ENCODE measurements at regions not wholly inside any gene's neighbourhood (a gene's known extent, or its start where the extent isn't known, plus 50 kb on each side); places are given as distances from the start of the nearest gene placed in this dataset.

DNA sequence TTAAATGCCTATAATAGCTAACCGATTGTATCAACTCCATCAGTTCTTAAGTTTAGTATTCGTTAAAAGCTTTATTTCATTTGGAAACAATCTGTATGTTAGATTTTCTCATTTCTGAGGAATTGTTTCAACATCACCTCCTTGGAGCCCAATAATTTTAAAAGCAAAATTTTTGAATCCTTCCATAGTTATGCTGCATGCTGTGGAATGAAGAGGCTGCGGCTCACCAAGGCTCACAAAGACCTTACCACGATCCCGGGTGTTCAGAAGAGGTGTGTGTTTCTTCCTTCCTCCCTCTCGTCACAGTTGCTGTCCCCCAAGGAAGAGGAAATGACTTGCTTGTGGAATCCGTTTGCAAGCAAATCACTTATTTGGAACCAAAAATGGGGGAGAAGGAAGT, 143.8 kb downstream of the FGF1 start:
- ATAC-seq: no peak
- TF ChIP-seq ZFP30 (CRISPR knock-in tag; IDR thresholded peaks at IDR 0.05): no peak
- TF ChIP-seq PATZ1 (CRISPR knock-in tag; IDR thresholded peaks at IDR 0.05; ENCODE audit: borderline replicate concordance): no peak
- TF ChIP-seq ZNF8 (CRISPR knock-in tag; IDR thresholded peaks at IDR 0.05): no peak
- TF ChIP-seq BACH2 (CRISPR knock-in tag; IDR thresholded peaks at IDR 0.05; ENCODE audit: borderline replicate concordance): no peak
- no peak for TF ChIP-seq PPARA (CRISPR knock-in tag; IDR thresholded peaks at IDR 0.05; ENCODE audit: borderline replicate concordance)
- TF ChIP-seq ISL1 (CRISPR knock-in tag; IDR thresholded peaks at IDR 0.05): no peak
- TF ChIP-seq ARNTL (CRISPR knock-in tag; IDR thresholded peaks at IDR 0.05; ENCODE audit: borderline replicate concordance, low read depth): no peak
- TF ChIP-seq ZFP3 (CRISPR knock-in tag; IDR thresholded peaks at IDR 0.05): no peak
- TF ChIP-seq ZNF565 (CRISPR knock-in tag; conservative IDR thresholded peaks at IDR 0.05; ENCODE audit: low read depth): no peak
- TF ChIP-seq TOX (CRISPR knock-in tag; IDR thresholded peaks at IDR 0.05; ENCODE audit: borderline replicate concordance): no peak
- no peak for TF ChIP-seq ZNF70 (CRISPR knock-in tag; IDR thresholded peaks at IDR 0.05)
- no peak for TF ChIP-seq RARB (CRISPR knock-in tag; IDR thresholded peaks at IDR 0.05)
- TF ChIP-seq TSHZ2 (CRISPR knock-in tag; IDR thresholded peaks at IDR 0.05): no peak
- no peak for TF ChIP-seq SNAI2 (CRISPR knock-in tag; IDR thresholded peaks at IDR 0.05)
- TF ChIP-seq, protein P1, sequence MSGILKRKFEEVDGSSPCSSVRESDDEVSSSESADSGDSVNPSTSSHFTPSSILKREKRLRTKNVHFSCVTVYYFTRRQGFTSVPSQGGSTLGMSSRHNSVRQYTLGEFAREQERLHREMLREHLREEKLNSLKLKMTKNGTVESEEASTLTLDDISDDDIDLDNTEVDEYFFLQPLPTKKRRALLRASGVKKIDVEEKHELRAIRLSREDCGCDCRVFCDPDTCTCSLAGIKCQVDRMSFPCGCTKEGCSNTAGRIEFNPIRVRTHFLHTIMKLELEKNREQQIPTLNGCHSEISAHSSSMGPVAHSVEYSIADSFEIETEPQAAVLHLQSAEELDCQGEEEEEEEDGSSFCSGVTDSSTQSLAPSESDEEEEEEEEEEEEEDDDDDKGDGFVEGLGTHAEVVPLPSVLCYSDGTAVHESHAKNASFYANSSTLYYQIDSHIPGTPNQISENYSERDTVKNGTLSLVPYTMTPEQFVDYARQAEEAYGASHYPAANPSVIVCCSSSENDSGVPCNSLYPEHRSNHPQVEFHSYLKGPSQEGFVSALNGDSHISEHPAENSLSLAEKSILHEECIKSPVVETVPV (CRISPR knock-in tag; IDR thresholded peaks at IDR 0.05): no peak
- TF ChIP-seq ESRRG (CRISPR knock-in tag; IDR thresholded peaks at IDR 0.05): no peak

DNA sequence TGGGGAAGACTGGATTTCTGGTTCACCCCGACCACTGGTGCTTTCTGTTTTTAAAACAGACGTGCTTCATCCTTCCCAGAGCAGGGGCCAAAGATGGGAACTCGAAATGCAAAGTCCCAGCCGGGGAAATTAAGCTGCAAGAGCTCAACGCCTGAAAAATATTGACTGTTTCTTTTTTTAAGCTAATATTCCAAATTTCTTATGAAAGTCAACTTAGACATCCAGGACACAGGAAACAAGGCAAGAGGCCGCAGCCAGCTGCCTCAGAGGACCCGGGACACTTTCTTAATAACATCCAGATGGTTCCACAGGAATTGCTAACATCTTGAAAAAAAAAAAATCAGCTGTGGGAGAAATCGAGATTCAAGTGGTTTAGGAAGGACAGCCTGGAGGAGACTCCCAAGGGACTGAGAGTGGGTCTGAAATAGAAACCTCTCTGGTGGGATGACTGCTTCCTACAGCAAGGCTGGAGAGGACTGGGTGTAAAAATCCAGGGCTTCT, 144.9 kb downstream of the FGF1 start:
- ATAC-seq: peak; percentile 63
- TF ChIP-seq TCF4 (CRISPR knock-in tag; IDR thresholded peaks at IDR 0.05; ENCODE audit: borderline replicate concordance) (no peak), ZFP30 (CRISPR knock-in tag; IDR thresholded peaks at IDR 0.05) (no peak), ZNF70 (CRISPR knock-in tag; IDR thresholded peaks at IDR 0.05) (no peak), TOX (CRISPR knock-in tag; IDR thresholded peaks at IDR 0.05; ENCODE audit: borderline replicate concordance) (no peak), ESRRG (CRISPR knock-in tag; IDR thresholded peaks at IDR 0.05) (no peak), CSDC2 (CRISPR knock-in tag; IDR thresholded peaks at IDR 0.05) (no peak), ZC3H10 (CRISPR knock-in tag; IDR thresholded peaks at IDR 0.05) (no peak), RARB (CRISPR knock-in tag; IDR thresholded peaks at IDR 0.05) (no peak), ISL1 (CRISPR knock-in tag; IDR thresholded peaks at IDR 0.05) (no peak), ARNTL (CRISPR knock-in tag; IDR thresholded peaks at IDR 0.05; ENCODE audit: borderline replicate concordance, low read depth) (no peak), TSHZ2 (CRISPR knock-in tag; IDR thresholded peaks at IDR 0.05) (no peak)
- TF ChIP-seq, protein P1 (CRISPR knock-in tag; IDR thresholded peaks at IDR 0.05): no peak

Data from SK-N-SH treated with all-trans-retinoic acid at 6 μM for 48 hours (cell line).